ENCODE measurements at regions not wholly inside any gene's neighbourhood (a gene's known extent, or its start where the extent isn't known, plus 50 kb on each side); places are given as distances from the start of the nearest gene placed in this dataset.

- no peak for DNase-seq
Measured at GRCh38 chr10:132467464-132468149, 70.0 kb upstream of the INPP5A start.

GRCh38 chr10:132468216-132468615, 69.4 kb upstream of the INPP5A start:
- DNase-seq: no peak

GRCh38 chr10:132468651-132469050, 68.9 kb upstream of the INPP5A start:
- DNase-seq: no peak

- DNase-seq: no peak
Measured at GRCh38 chr10:132469197-132469884, 68.2 kb upstream of the INPP5A start.

GRCh38 chr10:132470410-132471124, 67.0 kb upstream of the INPP5A start:
- peak in 1 of 2 donors; percentile 48 for DNase-seq

GRCh38 chr10:132471125-132471451, 66.5 kb upstream of the INPP5A start:
- no peak for DNase-seq

GRCh38 chr10:132471484-132471883, 66.1 kb upstream of the INPP5A start:
- DNase-seq: no peak

- no peak for DNase-seq
Measured at GRCh38 chr10:132475086-132475485, 62.5 kb upstream of the INPP5A start.

- DNase-seq: no peak
Measured at GRCh38 chr10:132476146-132477065, 61.2 kb upstream of the INPP5A start.

- DNase-seq: no peak
Measured at GRCh38 chr10:132477066-132477397, 60.6 kb upstream of the INPP5A start.

GRCh38 chr10:132477398-132478340, 59.9 kb upstream of the INPP5A start:
- DNase-seq: no peak

- no peak for DNase-seq
Measured at GRCh38 chr10:132478341-132479023, 59.1 kb upstream of the INPP5A start.

GRCh38 chr10:132479024-132479602, 58.5 kb upstream of the INPP5A start:
- no peak for DNase-seq

GRCh38 chr10:132479603-132480221, 57.9 kb upstream of the INPP5A start:
- DNase-seq: no peak

GRCh38 chr10:132480356-132480755, 57.2 kb upstream of the INPP5A start:
- no peak for DNase-seq

- no peak for DNase-seq
Measured at GRCh38 chr10:132481690-132482089, 55.9 kb upstream of the INPP5A start.

GRCh38 chr10:132482090-132482800, 55.3 kb upstream of the INPP5A start:
- DNase-seq: no peak

- DNase-seq: no peak
Measured at GRCh38 chr10:132483394-132483793, 54.2 kb upstream of the INPP5A start.

- DNase-seq: no peak
Measured at GRCh38 chr10:132484922-132485321, 52.7 kb upstream of the INPP5A start.

- DNase-seq: no peak
Measured at GRCh38 chr10:132485391-132485790, 52.2 kb upstream of the INPP5A start.

Data from stimulated activated CD4-positive, alpha-beta T cell treated with anti-CD3 and anti-CD28 coated beads, Interleukin-2, amount 100 ng/mL, for 24 hours (primary cell).